ENCODE measurements at regions not wholly inside any gene's neighbourhood (a gene's known extent, or its start where the extent isn't known, plus 50 kb on each side); places are given as distances from the start of the nearest gene placed in this dataset.

DNA sequence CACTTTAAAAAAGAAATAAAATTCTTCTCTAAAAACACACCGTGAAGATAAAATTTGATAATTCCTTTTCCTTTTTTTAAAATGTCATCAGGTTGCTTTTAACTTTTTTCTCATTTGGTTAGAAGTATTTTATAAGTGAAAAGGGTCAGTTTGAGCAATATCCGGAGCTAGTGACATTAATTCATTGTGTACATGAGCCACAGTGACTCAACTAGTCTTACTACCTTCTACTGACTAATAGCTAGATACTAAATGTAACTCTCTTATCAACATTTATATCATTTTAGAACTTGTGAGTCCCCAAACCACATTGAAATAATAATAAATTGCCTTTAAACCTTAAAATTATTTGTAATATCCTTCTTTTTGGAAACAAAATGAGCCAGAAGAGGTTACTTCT is 101.2 kb upstream of the ZBTB20 start:
- H3K9ac ChIP-seq: no peak overlapping the region
- H3K4me2 ChIP-seq (ENCODE audit: low read length): no peak overlapping the region
- H3K4me1 ChIP-seq: no peaks in the 10 kb centered on the region
- TF ChIP-seq, protein P1, sequence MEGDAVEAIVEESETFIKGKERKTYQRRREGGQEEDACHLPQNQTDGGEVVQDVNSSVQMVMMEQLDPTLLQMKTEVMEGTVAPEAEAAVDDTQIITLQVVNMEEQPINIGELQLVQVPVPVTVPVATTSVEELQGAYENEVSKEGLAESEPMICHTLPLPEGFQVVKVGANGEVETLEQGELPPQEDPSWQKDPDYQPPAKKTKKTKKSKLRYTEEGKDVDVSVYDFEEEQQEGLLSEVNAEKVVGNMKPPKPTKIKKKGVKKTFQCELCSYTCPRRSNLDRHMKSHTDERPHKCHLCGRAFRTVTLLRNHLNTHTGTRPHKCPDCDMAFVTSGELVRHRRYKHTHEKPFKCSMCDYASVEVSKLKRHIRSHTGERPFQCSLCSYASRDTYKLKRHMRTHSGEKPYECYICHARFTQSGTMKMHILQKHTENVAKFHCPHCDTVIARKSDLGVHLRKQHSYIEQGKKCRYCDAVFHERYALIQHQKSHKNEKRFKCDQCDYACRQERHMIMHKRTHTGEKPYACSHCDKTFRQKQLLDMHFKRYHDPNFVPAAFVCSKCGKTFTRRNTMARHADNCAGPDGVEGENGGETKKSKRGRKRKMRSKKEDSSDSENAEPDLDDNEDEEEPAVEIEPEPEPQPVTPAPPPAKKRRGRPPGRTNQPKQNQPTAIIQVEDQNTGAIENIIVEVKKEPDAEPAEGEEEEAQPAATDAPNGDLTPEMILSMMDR (IDR thresholded peaks at IDR 0.05): no peak
- no peaks in the 10 kb centered on the region for H3K27me3 ChIP-seq (ENCODE audit: control insufficient read depth, insufficient read depth, low read length)
- no peaks in the 10 kb centered on the region for H3K79me2 ChIP-seq
- H3K4me3 ChIP-seq (ENCODE audit: low read depth, low read length): no peak overlapping the region
- no peak overlapping the region for H3K27ac ChIP-seq
- H2AFZ ChIP-seq: no peak overlapping the region
- H3K9me3 ChIP-seq (ENCODE audit: control insufficient read depth, low read length): no peaks in the 10 kb centered on the region
- H3K36me3 ChIP-seq (ENCODE audit: control insufficient read depth, insufficient read depth, low read length): no peaks in the 10 kb centered on the region

DNA sequence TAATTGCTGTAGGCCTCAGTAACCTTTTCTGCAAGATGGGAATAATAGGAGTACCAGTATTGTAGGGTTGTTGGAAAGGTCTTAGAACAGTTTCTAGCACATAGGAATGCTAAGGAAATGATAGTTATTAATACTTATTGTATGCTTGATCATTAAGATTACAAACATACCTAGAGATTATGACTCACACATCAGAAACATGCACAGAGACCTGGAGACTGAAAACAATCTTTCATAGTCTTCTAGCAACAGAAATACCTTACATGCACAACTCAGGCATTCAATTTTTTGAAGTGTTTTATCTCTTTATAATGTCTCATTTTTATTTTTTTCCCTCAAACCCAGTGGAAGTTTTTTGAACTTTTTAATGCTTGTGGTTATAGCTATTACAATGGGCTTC is 104.4 kb upstream of the ZBTB20 start:
- no peaks in the 10 kb centered on the region for H3K36me3 ChIP-seq (ENCODE audit: control insufficient read depth, insufficient read depth, low read length)
- TF ChIP-seq, protein P1 (IDR thresholded peaks at IDR 0.05): no peak
- no peaks in the 10 kb centered on the region for H3K79me2 ChIP-seq
- H3K9ac ChIP-seq: no peak overlapping the region
- H3K27me3 ChIP-seq (ENCODE audit: control insufficient read depth, insufficient read depth, low read length): no peaks in the 10 kb centered on the region
- no peak overlapping the region for H3K4me3 ChIP-seq (ENCODE audit: low read depth, low read length)
- H3K27ac ChIP-seq: no peak overlapping the region
- no peak overlapping the region for H2AFZ ChIP-seq
- H3K9me3 ChIP-seq (ENCODE audit: control insufficient read depth, low read length): no peaks in the 10 kb centered on the region
- no peaks in the 10 kb centered on the region for H3K4me1 ChIP-seq
- no peak overlapping the region for H3K4me2 ChIP-seq (ENCODE audit: low read length)

DNA sequence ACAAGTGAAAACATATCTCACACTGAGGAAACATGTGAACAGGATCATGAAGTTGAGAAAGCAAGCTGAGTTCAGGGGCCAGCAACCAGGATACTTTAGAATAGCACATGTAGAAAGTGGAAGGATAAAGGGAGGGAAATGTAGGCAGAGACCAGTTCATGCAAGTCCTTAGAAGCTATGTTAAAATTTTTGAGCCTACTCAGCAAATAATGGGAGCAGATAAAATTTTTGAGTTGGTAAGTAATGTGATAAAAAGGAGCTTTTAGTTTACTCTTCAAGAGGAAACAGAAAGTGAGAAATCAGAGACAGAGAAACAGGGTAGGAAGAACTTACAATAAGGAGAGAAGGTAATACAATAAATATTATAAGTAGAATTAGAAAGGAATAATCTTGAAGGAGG is 105.6 kb upstream of the ZBTB20 start:
- TF ChIP-seq, protein P1 (IDR thresholded peaks at IDR 0.05): no peak
- no peaks in the 10 kb centered on the region for H3K27me3 ChIP-seq (ENCODE audit: control insufficient read depth, insufficient read depth, low read length)

DNA sequence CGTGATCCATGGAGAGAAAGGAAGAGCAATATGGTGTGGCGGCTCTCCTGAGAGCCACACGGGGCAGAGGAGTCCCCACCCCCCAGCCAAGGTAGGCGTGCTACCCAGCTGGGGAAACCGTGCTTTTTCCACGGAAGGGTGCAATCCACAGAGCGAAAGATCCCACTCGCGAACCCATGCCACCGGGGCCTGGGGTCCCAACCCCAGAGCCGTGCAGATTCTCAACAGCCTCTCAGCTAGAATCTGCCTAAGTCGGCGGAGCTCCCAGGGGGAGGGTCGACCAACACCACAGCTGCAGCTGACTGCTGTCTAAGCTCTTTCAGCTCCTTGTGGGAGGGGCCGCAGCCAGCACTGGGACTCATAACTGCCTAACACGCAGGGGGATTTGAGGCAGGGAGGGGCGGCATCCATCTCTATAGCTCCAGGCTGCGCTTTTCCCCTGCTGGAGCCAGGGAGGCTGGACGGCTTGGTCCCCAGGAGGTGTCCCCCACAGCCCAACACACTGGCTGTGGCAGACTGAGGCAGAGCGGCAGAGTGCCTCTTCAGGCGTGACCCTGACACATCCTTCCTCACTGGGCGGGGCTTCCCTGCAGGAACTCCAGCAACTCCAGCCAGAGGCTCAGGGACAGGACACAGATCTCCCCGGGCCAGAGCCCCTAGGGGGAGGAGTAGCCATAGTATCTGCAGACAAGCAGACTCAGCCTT is 107.6 kb upstream of the ZBTB20 start:
- Histone ChIP-seq H3K27ac (no peak overlapping the region), H3K4me3 (ENCODE audit: low read depth, low read length) (no peak overlapping the region), H3K4me1 (no peaks in the 10 kb centered on the region), H3K9me3 (ENCODE audit: control insufficient read depth, low read length) (no peaks in the 10 kb centered on the region), H3K4me2 (ENCODE audit: low read length) (no peak overlapping the region), H3K36me3 (ENCODE audit: control insufficient read depth, insufficient read depth, low read length) (no peaks in the 10 kb centered on the region), H2AFZ (no peak overlapping the region), H3K27me3 (ENCODE audit: control insufficient read depth, insufficient read depth, low read length) (no peaks in the 10 kb centered on the region), H3K79me2 (no peaks in the 10 kb centered on the region), H3K9ac (no peak overlapping the region)
- TF ChIP-seq, protein P1 (IDR thresholded peaks at IDR 0.05): no peak

More for the DNA sequence above, 105.6 kb upstream of the ZBTB20 start:
- Histone ChIP-seq H3K27ac (no peak overlapping the region), H3K9me3 (ENCODE audit: control insufficient read depth, low read length) (no peaks in the 10 kb centered on the region), H3K79me2 (no peaks in the 10 kb centered on the region), H3K4me2 (ENCODE audit: low read length) (no peak overlapping the region), H3K4me3 (ENCODE audit: low read depth, low read length) (no peak overlapping the region), H2AFZ (no peak overlapping the region), H3K36me3 (ENCODE audit: control insufficient read depth, insufficient read depth, low read length) (no peaks in the 10 kb centered on the region), H3K9ac (no peak overlapping the region), H3K4me1 (no peaks in the 10 kb centered on the region)

DNA sequence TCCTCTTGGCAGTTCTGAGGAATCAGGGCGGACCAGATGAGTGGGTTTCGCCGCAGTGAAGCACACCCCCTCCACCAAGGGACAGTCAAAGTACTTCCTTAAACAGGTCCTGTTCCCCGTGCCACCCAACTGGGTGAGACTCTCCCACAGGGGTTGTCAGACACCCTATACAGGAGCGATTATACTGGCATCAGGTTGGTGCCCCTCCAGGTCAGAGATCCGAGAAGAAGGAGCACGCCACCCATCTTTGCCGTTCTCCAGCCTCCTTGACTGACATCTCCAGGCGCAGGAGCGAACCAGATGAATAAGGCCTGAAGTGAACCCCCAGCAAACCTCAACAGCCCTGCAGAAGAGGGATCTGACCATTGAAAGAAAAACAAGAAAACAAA is 108.1 kb upstream of the ZBTB20 start:
- Histone ChIP-seq H3K4me2 (ENCODE audit: low read length) (no peak overlapping the region), H3K9ac (no peak overlapping the region), H3K27me3 (ENCODE audit: control insufficient read depth, insufficient read depth, low read length) (no peaks in the 10 kb centered on the region), H3K36me3 (ENCODE audit: control insufficient read depth, insufficient read depth, low read length) (no peaks in the 10 kb centered on the region), H3K4me3 (ENCODE audit: low read depth, low read length) (no peak overlapping the region), H3K4me1 (no peaks in the 10 kb centered on the region), H2AFZ (no peak overlapping the region), H3K79me2 (no peaks in the 10 kb centered on the region), H3K27ac (no peak overlapping the region), H3K9me3 (ENCODE audit: control insufficient read depth, low read length) (no peaks in the 10 kb centered on the region)
- TF ChIP-seq, protein P1 (IDR thresholded peaks at IDR 0.05): no peak
